GM12878 (cell line): ENCODE measurements at regions not wholly inside any gene's neighbourhood (a gene's known extent, or its start where the extent isn't known, plus 50 kb on each side); places are given as distances from the start of the nearest gene placed in this dataset.
A peak's percentile ranks its signal among the peaks of the same experiment; 100 is the strongest.

Experiments used
- ATF2 ChIP-seq: IDR thresholded peaks from 2 replicates; pipeline ENCODE4 v1.6.1; 2012; ENCODE audit warnings: low read length, inconsistent platforms
- BCL3 ChIP-seq: IDR thresholded peaks from 2 replicates; pipeline ENCODE4 v1.6.1; 2011; ENCODE audit warnings: borderline replicate concordance, low read depth, mild to moderate bottlenecking, moderate library complexity, low read length; ENCODE audit not compliant: insufficient read depth, poor library complexity, severe bottlenecking
- CBX3 ChIP-seq: fragments of 200-600 bp; sonication (generic); IDR thresholded peaks from 2 replicates; pipeline ENCODE4 v1.6.1; 2016; ENCODE audit warnings: low read depth, borderline replicate concordance
- CTCF ChIP-seq, 3 experiments: IDR thresholded peaks in 2 of 3; conservative IDR thresholded peaks in 1 of 3; 2 replicates each; pipeline ENCODE4 v1.5.1; 2011; ENCODE audit warnings: low read depth in 3 of 3, low read length in 3 of 3, mild to moderate bottlenecking in 3 of 3, control low read depth in 2 of 3, moderate library complexity in 2 of 3, inconsistent platforms in 1 of 3, mixed read lengths in 1 of 3; ENCODE audit not compliant: control insufficient read depth in 2 of 3, insufficient read depth in 1 of 3; ENCODE audit errors: extremely low read depth in 1 of 3
- GABPA ChIP-seq: IDR thresholded peaks from 2 replicates; pipeline ENCODE4 v1.6.1; 2014; ENCODE audit warnings: antibody characterized with exemption, low read depth, mild to moderate bottlenecking, inconsistent platforms
- KDM1A ChIP-seq: fragments of 200-600 bp; sonication (generic); IDR thresholded peaks from 2 replicates; pipeline ENCODE4 v1.6.1; 2016; ENCODE audit warnings: borderline replicate concordance
- MEF2B ChIP-seq: fragments of 450-650 bp; IDR thresholded peaks from 2 replicates; pipeline ENCODE4 v1.6.1; 2018; ENCODE audit warnings: mild to moderate bottlenecking, moderate library complexity; ENCODE audit not compliant: partially characterized antibody, poor library complexity, severe bottlenecking
- MTA2 ChIP-seq: fragments of 450-650 bp; IDR thresholded peaks from 2 replicates; pipeline ENCODE4 v1.6.1; 2016; ENCODE audit warnings: low read depth, mild to moderate bottlenecking, moderate library complexity
- PAX8 ChIP-seq: fragments of 450-650 bp; IDR thresholded peaks from 2 replicates; pipeline ENCODE4 v1.6.1; 2017; ENCODE audit warnings: mild to moderate bottlenecking, moderate library complexity
- PML ChIP-seq: IDR thresholded peaks from 2 replicates; pipeline ENCODE4 v1.6.1; 2012; ENCODE audit warnings: low read length, inconsistent platforms
- POLR2A ChIP-seq: IDR thresholded peaks from 2 replicates; pipeline ENCODE4 v1.6.1; 2011; ENCODE audit warnings: low read depth, mild to moderate bottlenecking, low read length
- RAD21 ChIP-seq: IDR thresholded peaks from 2 replicates; pipeline ENCODE4 v1.6.1; 2011; ENCODE audit warnings: mild to moderate bottlenecking, low read depth, low read length, moderate library complexity; ENCODE audit not compliant: insufficient read depth
- RFX5 ChIP-seq: IDR thresholded peaks from 2 replicates; pipeline ENCODE4 v1.6.1; 2011; ENCODE audit warnings: low read depth, low read length, improper control_type of control experiment
- YBX1 ChIP-seq: fragments of 450-650 bp; IDR thresholded peaks from 2 replicates; pipeline ENCODE4 v1.6.1; 2016; ENCODE audit warnings: antibody characterized with exemption
- ZBTB4 ChIP-seq: fragments of 450-650 bp; formaldehyde crosslinking; IDR thresholded peaks from 2 replicates; pipeline ENCODE4 v1.4.0; 2022; ENCODE audit warnings: mild to moderate bottlenecking, moderate library complexity
- ZNF622 ChIP-seq: fragments of 450-650 bp; IDR thresholded peaks from 2 replicates; pipeline ENCODE4 v1.6.1; 2017; ENCODE audit warnings: mild to moderate bottlenecking, inconsistent platforms
- ZNF687 ChIP-seq: fragments of 450-650 bp; IDR thresholded peaks from 2 replicates; pipeline ENCODE4 v1.6.1; 2017; ENCODE audit warnings: mild to moderate bottlenecking, moderate library complexity
- ZZZ3 ChIP-seq: IDR thresholded peaks from 2 replicates; pipeline ENCODE4 v1.6.1; 2011; ENCODE audit warnings: low read depth; ENCODE audit not compliant: control insufficient read depth, insufficient read length

- TF ChIP-seq CTCF (IDR thresholded peaks at IDR 0.05 in 2 of 3, conservative IDR thresholded peaks at IDR 0.05 in 1 of 3; ENCODE audit: control insufficient read depth in 2 of 3, extremely low read depth in 1 of 3, insufficient read depth in 1 of 3, low read depth in 3 of 3, low read length in 3 of 3), result no peak
- peak; percentile 83 for TF ChIP-seq MEF2B
- peak; percentile 83 for TF ChIP-seq MTA2
- TF ChIP-seq PAX8, result no peak
- TF ChIP-seq ZNF687, result no peak
- TF ChIP-seq GABPA, result no peak
- no peak for TF ChIP-seq ZZZ3
- TF ChIP-seq RAD21, result no peak
- TF ChIP-seq RFX5, result no peak
- TF ChIP-seq KDM1A, result no peak
- TF ChIP-seq CBX3, result no peak
- TF ChIP-seq YBX1, result no peak
- TF ChIP-seq ATF2, result peak; percentile 58; the same call in 1 of the 2 replicates
- no peak for TF ChIP-seq ZNF622
- TF ChIP-seq POLR2A, result no peak
- peak; percentile 17 for TF ChIP-seq BCL3
- TF ChIP-seq PML, result no peak
- TF ChIP-seq ZBTB4 (CRISPR knock-in tag), result no peak
These were observed 499.1 kb downstream of the DMAC1 start (continued) for GRCh38 chr9:7300484-7300883.
